GM12872 (cell line): ENCODE measurements at regions not wholly inside any gene's neighbourhood (a gene's known extent, or its start where the extent isn't known, plus 50 kb on each side); places are given as distances from the start of the nearest gene placed in this dataset.

Experiments used
- CTCF ChIP-seq: IDR thresholded peaks from 3 replicates; pipeline ENCODE4 v1.5.1; 2011; ENCODE audit warnings: low read depth, mild to moderate bottlenecking, low read length, moderate library complexity; ENCODE audit not compliant: insufficient read depth

- no peak for TF ChIP-seq CTCF
Measured at GRCh38 chr3:164927728-164928127, 150.6 kb downstream of the SI start.

GRCh38 chr3:164918905-164919304 lies 159.4 kb downstream of the SI start:
- TF ChIP-seq CTCF: no peak

- no peak for TF ChIP-seq CTCF
Measured at GRCh38 chr3:164912916-164913315, 165.4 kb downstream of the SI start.

GRCh38 chr3:164903820-164904451 lies 174.4 kb downstream of the SI start:
- TF ChIP-seq CTCF: no peak

GRCh38 chr3:164897342-164897741 lies 181.0 kb downstream of the SI start:
- TF ChIP-seq CTCF: no peak

- TF ChIP-seq CTCF: no peak
Measured at GRCh38 chr3:164890061-164890460, 188.2 kb downstream of the SI start.

GRCh38 chr3:164883171-164883570 lies 195.1 kb downstream of the SI start:
- TF ChIP-seq CTCF: no peak
